A673 (cell line): ENCODE measurements at regions not wholly inside any gene's neighbourhood (a gene's known extent, or its start where the extent isn't known, plus 50 kb on each side); places are given as distances from the start of the nearest gene placed in this dataset.

Experiments
- CTCF ChIP-seq: fragments of 300-800, 200-600 bp; sonication (generic); conservative IDR thresholded peaks from 2 replicates; pipeline ENCODE4 v1.5.1; 2017; ENCODE audit warnings: low read depth, mild to moderate bottlenecking, antibody characterized with exemption, low read length, moderate library complexity, mixed read lengths
- EZH2 ChIP-seq: fragments of 200-600 bp; sonication (generic); IDR thresholded peaks from 2 replicates; pipeline ENCODE4 v1.6.1; 2017; ENCODE audit warnings: borderline replicate concordance, low read depth, mild to moderate bottlenecking, mixed read lengths, antibody characterized with exemption, low read length; ENCODE audit not compliant: poor library complexity, severe bottlenecking

DNA sequence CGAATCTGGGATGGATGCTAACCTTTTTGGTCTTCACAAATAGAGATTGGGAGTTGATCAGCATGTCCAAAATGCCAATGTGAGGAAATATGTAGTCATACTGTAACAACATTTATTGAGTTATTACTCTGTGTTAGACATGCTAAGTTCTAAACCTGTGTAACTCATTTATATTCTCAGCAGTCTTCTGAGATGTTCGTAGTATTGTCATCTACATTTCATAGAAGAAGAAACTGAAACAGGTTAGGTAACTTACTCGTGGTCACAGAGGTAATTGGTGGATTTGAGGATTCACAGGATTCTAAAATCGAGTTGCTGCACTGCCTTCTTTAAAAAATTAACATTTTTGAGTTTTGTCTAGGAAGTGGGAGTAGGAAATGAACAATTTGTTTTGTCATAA, 162.1 kb downstream of the UBE2E3 start:
- no peak for TF ChIP-seq CTCF
- no peak for TF ChIP-seq EZH2
